HG03342 (cell line): ENCODE measurements at regions not wholly inside any gene's neighbourhood (a gene's known extent, or its start where the extent isn't known, plus 50 kb on each side); places are given as distances from the start of the nearest gene placed in this dataset.

Experiments
- ATAC-seq: cut with Tn5 transposase; IDR thresholded peaks from one replicate; pipeline ENCODE4 v1.9.1; 2021; ENCODE audit warnings: mild to moderate bottlenecking, moderate library complexity; ENCODE audit not compliant: unreplicated experiment

GRCh38 chr9:28547527-28547926 is 974.2 kb upstream of the C9orf72 start:
- no peak for ATAC-seq

- ATAC-seq = no peak
Observed at GRCh38 chr9:28563291-28563934, 990.1 kb upstream of the C9orf72 start.

- ATAC-seq = no peak
Observed at GRCh38 chr9:28583832-28584231, 1010.6 kb upstream of the C9orf72 start.

GRCh38 chr9:28584542-28584941 is 1011.3 kb upstream of the C9orf72 start:
- ATAC-seq = no peak

DNA sequence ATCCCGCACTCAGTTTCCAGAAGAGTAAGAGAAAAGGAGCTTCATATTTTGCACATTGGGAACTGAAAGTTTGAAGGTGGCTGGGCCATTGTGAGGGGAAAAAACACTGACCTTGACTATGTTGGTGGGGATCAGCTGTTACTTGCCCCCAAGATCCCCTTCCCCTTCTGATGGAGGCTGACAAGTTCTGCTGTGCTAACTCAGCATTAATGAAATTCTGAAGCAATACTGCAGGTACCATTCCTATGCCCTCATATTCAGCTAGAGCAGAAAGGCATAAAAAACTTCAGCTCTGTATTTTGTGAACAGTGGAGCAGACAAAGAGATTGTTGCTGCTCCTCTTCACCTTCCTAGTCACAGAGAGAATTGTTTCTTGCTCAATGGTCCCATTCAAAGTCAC is 1013.8 kb upstream of the C9orf72 start:
- ATAC-seq = no peak

DNA sequence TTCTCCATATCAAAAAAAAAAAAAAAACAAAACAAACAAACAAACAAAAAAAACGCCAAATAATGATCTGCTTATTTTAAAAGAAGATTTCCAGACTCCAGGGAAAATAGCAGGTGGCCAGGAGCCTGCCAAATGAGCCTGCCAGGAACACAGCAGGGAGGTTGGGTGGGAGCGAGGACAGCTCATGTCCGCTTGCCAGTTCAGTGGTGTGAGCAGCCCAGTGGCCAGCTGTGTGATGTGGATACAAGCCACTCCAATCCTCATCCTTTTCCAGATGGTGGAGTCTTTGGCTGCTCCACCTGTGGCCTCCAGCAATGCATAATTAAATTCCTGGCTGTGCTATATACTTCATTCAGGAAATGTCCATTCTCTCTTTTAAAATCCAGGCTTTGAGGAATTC is 1025.1 kb upstream of the C9orf72 start:
- no peak for ATAC-seq

GRCh38 chr9:28600226-28600625 is 1026.9 kb upstream of the C9orf72 start:
- no peak for ATAC-seq

DNA sequence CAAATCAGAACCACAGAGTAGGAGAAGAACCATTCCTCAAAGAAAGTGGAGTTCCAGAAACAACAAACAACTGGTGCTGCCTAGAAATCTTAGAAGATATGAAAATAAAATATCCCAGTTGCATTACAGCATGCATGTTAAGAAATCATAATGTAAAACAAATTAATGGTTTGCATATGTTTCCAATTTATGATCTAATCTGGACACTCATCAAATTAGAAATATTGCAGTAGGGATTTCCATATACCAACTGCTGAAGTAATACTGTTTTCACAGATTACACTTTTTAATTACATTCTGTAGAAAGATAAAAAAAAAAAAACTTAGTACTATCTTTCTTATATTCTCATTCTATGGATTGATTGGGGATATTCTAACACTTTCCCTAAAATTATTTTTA is 1034.6 kb upstream of the C9orf72 start:
- ATAC-seq = no peak

- ATAC-seq = no peak
Observed at GRCh38 chr9:28610339-28610738, 1037.1 kb upstream of the C9orf72 start.

- ATAC-seq = no peak
Observed at GRCh38 chr9:28616310-28616709, 1043.0 kb upstream of the C9orf72 start.

DNA sequence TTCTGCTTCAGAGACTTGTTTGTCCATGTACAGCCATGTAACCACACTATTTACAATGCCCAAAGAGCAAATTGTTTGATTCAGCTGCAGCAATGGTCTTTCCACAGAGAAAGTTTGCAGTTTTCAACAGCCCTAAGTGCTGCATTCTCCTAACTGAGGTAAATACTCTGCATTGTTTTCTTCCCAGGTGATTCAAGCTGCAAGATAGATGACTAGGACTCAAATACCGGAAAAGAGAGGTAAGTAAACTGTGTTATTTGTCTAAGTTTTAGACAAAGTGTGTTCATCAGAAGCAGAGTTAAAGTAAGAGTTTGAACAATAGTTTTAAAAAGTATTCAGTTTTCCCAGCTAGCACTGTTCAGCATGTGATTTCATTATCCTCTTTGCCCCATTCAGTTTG is 1046.7 kb upstream of the C9orf72 start:
- ATAC-seq = no peak

GRCh38 chr9:28620661-28621060 is 1047.4 kb upstream of the C9orf72 start:
- no peak for ATAC-seq

DNA sequence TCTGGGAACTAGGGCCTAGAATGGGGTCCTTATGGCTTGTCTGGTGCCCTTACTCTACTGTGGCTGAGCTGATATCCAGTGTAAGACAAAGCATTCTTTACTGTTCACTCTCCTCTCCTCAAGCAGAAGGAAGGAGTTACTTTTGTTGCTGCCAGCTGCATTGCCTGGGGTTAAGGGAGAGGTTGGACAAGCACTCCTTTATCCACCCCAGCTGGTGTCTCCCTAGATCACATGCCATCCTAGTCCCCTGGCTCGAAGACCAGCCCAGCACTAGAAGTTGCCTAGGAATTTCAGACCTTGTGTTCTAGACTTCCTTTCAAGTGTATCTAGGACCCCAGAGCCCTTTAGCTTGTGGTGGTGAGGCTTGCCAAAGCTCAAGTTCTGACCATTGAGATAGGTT is 1051.5 kb upstream of the C9orf72 start:
- no peak for ATAC-seq

- ATAC-seq = no peak
Observed at GRCh38 chr9:28628031-28628430, 1054.8 kb upstream of the C9orf72 start.

DNA sequence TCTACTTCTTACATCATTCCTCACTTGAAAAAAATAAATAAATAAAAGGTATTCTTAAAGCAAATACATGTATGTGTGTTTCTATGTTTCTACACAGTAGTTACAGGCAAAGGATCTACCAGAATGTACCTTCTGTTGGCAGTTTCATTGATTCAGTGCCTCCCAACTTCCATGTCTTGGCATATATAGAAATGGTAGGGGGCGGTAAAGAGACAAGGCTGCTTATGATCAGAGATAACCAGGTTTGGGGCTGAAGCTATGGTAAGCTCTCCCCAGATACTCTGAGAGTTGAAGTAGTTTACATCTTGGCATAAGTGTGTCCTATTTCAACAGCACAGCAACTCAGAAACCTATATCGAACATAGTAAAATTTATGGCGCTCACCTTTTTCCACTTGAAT is 1075.4 kb upstream of the C9orf72 start:
- no peak for ATAC-seq

- no peak for ATAC-seq
Observed at GRCh38 chr9:28650327-28650726, 1077.0 kb upstream of the C9orf72 start.

GRCh38 chr9:28651050-28651722 is 1077.9 kb upstream of the C9orf72 start:
- ATAC-seq = no peak

- ATAC-seq = no peak
Observed at GRCh38 chr9:28653216-28653615, 1079.9 kb upstream of the C9orf72 start.

DNA sequence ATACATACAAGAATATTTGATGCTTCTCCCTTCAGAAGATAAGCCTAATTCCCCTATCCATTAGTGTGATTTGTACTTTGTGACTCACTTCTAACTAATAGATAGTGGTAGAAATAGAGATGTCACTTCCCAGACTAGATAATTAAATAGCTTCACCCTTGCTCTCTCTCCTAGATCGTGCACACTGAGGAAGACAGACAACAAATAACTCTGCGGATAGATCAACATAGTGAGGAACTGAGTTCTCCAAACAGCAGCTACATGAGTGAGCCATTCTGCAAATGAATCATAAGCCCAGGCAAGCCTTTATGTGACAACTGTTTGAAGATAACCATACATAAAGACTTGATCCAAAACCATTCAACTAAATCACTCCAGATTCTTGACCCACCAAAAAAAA is 1083.4 kb upstream of the C9orf72 start:
- ATAC-seq = no peak

GRCh38 chr9:28661853-28662252 is 1088.6 kb upstream of the C9orf72 start:
- ATAC-seq = no peak

- ATAC-seq = no peak
Observed at GRCh38 chr9:28662675-28663074, 1089.4 kb upstream of the C9orf72 start.

DNA sequence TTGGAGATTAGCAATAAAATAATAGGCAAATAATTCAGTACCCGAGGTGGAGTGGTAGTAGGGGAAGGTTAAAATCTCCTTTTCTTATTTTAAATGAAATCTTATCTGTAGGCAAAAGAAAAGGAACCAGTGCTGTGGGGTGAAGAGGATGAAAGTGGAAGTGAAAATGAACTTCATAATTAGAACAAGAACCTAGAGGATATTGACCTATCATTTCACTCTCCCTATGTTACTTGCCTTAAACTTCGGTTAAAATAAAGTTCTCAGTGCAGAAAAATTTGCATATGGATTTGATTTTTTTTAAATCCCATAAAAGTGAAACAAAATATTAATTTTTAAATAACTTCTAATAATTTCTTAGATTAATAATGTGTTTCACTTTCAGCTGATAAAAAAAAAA is 1094.9 kb upstream of the C9orf72 start:
- peak; percentile 93 for ATAC-seq

DNA sequence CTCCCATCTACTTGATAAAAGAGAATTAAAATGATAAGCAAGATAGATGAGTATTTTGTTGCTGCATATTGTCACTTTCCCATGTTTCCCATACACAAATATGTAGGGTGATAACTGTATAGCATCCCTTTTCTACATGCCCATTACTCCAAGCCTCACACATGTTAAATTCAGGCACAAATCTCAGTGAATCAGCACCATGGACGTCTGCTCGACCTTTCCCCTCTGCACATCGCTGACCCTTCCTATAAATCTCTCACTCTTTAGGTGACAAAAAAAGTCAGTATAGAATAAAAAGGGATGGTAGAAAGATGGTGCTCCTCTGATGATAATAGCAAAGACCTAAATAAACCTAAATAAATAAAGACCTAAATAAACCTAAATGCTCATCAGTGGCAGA is 1097.7 kb upstream of the C9orf72 start:
- ATAC-seq = no peak
